Motor neuron (in vitro differentiated cells): ENCODE measurements at regions not wholly inside any gene's neighbourhood (a gene's known extent, or its start where the extent isn't known, plus 50 kb on each side); places are given as distances from the start of the nearest gene placed in this dataset.
"Not testable (repeated sequence)": the region's sequence is repeated elsewhere in the genome, so short reads cannot be mapped to it uniquely, and the experiment has no call there.

ENCODE experiments used
- ATAC-seq, 8 experiments: fragments of 200-7000 bp; cut with Tn5 transposase; replicated peaks in 6 of 8; 2 replicates each; pipeline ENCODE4 v1.8.0; 2021; ENCODE audit warnings: mild to moderate bottlenecking in 8 of 8, moderate library complexity in 8 of 8
- H3K27ac ChIP-seq, 2 donors: fragments of 250-450 bp; sonication (Bioruptor Pico); 2 replicates each; pipeline ENCODE4 v1.9.0; 2021; ENCODE audit warnings: antibody characterized with exemption in 2 of 2, mild to moderate bottlenecking in 2 of 2, moderate library complexity in 1 of 2
- H3K4me1 ChIP-seq, 2 donors: fragments of 250-450 bp; sonication (Bioruptor Pico); replicated peaks in 1 of 2; 2 replicates each; pipeline ENCODE4 v1.6.1; 2021; ENCODE audit warnings: antibody characterized with exemption in 2 of 2, mild to moderate bottlenecking in 2 of 2, moderate library complexity in 1 of 2
- H3K4me3 ChIP-seq, 5 donors: fragments of 250-450 bp; sonication (Bioruptor Pico); 2 replicates each; pipeline ENCODE4 v1.9.0; 2021; ENCODE audit warnings: antibody characterized with exemption in 5 of 5, mild to moderate bottlenecking in 5 of 5, moderate library complexity in 4 of 5
- WGBS, 10 experiments: fragments of 450-650 bp; shearing (Covaris generic); methylation state at CpG; one replicate each; pipeline ENCODE4 v1.0.0; 2022; 5-methylcytosine and 5-hydroxymethylcytosine counted together
- in situ Hi-C, 9 experiments: fragments of 400-800 bp; cut with MboI; loops; one replicate each; pipeline ENCODE4 v1.15.0; 2021; ENCODE audit warnings: low sequenced_read_pairs in 9 of 9, low pct_unique_long_range_greater_than_20kb in 2 of 9; ENCODE audit not compliant: unreplicated experiment in 9 of 9

DNA sequence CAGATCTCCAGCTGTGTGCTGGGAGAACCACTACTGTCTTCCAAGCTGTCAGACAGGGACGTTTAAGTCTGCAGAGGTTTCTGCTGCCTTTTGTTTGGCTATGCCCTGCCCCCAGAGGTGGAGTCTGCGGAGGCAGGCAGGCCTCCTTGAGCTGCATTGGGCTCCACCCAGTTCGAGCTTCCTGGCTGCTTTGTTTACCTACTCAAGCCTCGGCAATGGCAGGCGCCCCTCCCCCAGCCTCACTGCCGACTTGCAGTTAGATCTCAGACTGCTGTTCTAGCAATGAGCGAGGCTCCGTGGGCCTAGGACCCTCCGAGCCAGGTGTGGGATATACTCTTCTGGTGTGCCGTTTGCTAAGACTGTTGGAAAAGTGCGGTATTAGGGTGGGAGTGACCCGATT, 206.8 kb upstream of the FBXO33 start:
- WGBS, 10 experiments: 56% methylated on average over 3 of the region's 12 CpGs; no CpG with 5 or more reads in 9 of the 10 experiments
- H3K27ac ChIP-seq, H3K4me1 ChIP-seq, ATAC-seq, H3K4me3 ChIP-seq, in situ Hi-C loops: not testable (repeated sequence)

GRCh38 chr14:39628087-39628486, 195.9 kb upstream of the FBXO33 start:
- no peak overlapping the region for H3K4me3 ChIP-seq
- WGBS, 10 experiments: 0 to 100% (median 78%) methylated on average over 1 to 3 of the region's 3 CpGs; no CpG with 5 or more reads in 1 of the 10 experiments
- H3K27ac ChIP-seq: no peak overlapping the region
- H3K4me1 ChIP-seq: no peaks in the 10 kb centered on the region
- ATAC-seq: no peak
- in situ Hi-C loops: no loop called here

GRCh38 chr14:39626589-39627576, 194.7 kb upstream of the FBXO33 start:
- H3K4me1 ChIP-seq: no peaks in the 10 kb centered on the region
- H3K27ac ChIP-seq: no peak overlapping the region
- 0 to 100% (median 68%) methylated on average over 1 to 5 of the region's 17 CpGs; no CpG with 5 or more reads in 3 of the 10 experiments for WGBS, 10 experiments
- no peak overlapping the region for H3K4me3 ChIP-seq
- ATAC-seq: no peak
- in situ Hi-C loops: no loop called here

- Histone ChIP-seq H3K4me3 (no peak overlapping the region), H3K27ac (no peak overlapping the region), H3K4me1 (no peaks in the 10 kb centered on the region)
- in situ Hi-C loops: no loop called here
- ATAC-seq: no peak
- 13 to 100% (median 83%) methylated on average over 1 of the region's 1 CpG; no CpG with 5 or more reads in 3 of the 10 experiments for WGBS, 10 experiments
Measured at GRCh38 chr14:39621678-39622077, 189.4 kb upstream of the FBXO33 start.

GRCh38 chr14:39621223-39621622, 189.0 kb upstream of the FBXO33 start:
- no peaks in the 10 kb centered on the region for H3K4me1 ChIP-seq
- H3K27ac ChIP-seq: no peak overlapping the region
- in situ Hi-C loops: no loop called here
- no peak for ATAC-seq
- WGBS, 10 experiments: 0 to 88% (median 71%) methylated on average over 1 to 2 of the region's 2 CpGs; no CpG with 5 or more reads in 1 of the 10 experiments
- H3K4me3 ChIP-seq: no peak overlapping the region

DNA sequence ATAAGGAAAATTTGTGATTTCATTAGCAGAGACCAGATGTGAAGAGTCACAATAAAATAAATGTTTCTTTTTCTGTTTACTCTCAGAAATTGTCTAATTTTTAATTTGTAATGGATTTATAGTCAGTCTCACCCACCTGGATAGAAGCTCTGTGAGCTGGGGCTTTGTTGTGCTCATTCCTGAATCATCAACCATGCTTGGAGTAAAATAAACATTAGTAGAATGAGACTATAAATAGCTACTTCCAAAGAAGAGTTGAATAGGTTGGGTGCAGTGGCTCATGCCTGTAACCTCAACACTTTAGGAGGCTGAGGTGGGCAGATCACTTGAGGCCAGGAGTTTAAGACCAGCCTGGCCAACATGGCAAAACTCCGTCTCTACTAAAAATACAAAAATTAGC, 185.3 kb upstream of the FBXO33 start:
- in situ Hi-C loops: no loop called here
- no peak overlapping the region for H3K4me3 ChIP-seq
- no peak overlapping the region for H3K27ac ChIP-seq
- ATAC-seq: no peak
- WGBS, 10 experiments: 20 to 67% (median 59%) methylated on average over 1 of the region's 1 CpG; no CpG with 5 or more reads in 6 of the 10 experiments
- H3K4me1 ChIP-seq: no peaks in the 10 kb centered on the region

DNA sequence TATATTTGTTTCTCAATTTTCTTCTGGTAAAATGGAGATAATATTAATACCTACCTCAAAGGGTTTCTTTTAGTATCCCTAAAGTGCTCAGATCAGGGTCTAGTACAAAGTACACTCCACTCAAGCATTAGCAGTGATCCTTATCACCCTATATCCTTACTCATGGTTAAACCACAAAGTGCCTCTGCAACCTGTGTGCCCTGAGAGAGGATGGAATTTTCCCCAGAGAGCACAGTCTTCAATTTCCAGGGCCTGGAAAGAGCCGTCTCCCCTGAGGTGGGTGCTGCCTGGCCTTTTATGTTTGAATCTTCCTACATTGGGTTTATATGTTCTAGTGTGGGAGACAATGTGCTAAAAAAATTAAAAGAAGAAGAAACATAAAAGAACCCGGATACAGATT, 183.1 kb upstream of the FBXO33 start:
- Histone ChIP-seq H3K4me1 (no peaks in the 10 kb centered on the region), H3K4me3 (no peak overlapping the region), H3K27ac (no peak overlapping the region)
- in situ Hi-C loops: no loop called here
- no peak for ATAC-seq
- 20 to 100% (median 87%) methylated on average over 1 to 2 of the region's 2 CpGs; no CpG with 5 or more reads in 2 of the 10 experiments for WGBS, 10 experiments

- Histone ChIP-seq H3K27ac (no peak overlapping the region), H3K4me3 (no peak overlapping the region), H3K4me1 (no peaks in the 10 kb centered on the region)
- in situ Hi-C loops: no loop called here
- 0 to 100% (median 75%) methylated on average over 1 to 3 of the region's 3 CpGs; no CpG with 5 or more reads in 1 of the 10 experiments for WGBS, 10 experiments
- ATAC-seq: no peak
Measured at GRCh38 chr14:39614297-39614923, 182.2 kb upstream of the FBXO33 start.

GRCh38 chr14:39609119-39609518, 176.9 kb upstream of the FBXO33 start:
- Histone ChIP-seq H3K4me1 (peaks cover 0 to 2% of the 10 kb centered on the region in 2 donors), H3K27ac (no peak overlapping the region), H3K4me3 (no peak overlapping the region)
- in situ Hi-C loops: no loop called here
- ATAC-seq: peak in 3 of 8 experiments; percentile 44 to 63 (median 53)

DNA sequence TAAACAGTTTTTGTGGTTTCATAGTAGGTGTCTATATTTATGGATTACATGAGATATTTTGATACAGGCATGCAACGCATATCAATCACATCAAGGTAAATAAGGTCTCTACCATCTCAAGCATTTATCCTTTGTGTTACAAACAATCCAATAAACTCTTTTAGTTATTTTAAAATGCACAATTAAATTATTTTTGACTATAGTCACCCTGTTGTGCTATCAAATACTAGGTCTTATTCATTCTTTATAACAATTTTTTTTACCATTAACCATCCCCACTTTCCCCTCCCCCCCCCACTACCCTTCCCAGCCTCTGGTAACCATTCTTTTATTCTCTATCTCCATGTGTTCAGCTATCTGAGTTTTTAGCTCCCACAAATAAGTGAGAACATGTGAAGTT, 175.7 kb upstream of the FBXO33 start:
- Histone ChIP-seq H3K27ac (no peak overlapping the region), H3K4me3 (no peak overlapping the region), H3K4me1 (peaks cover 0 to 2% of the 10 kb centered on the region in 2 donors)
- 50 to 100% (median 63%) methylated on average over 1 of the region's 1 CpG; no CpG with 5 or more reads in 3 of the 10 experiments for WGBS, 10 experiments
- ATAC-seq: no peak
- in situ Hi-C loops: no loop called here

- Histone ChIP-seq H3K27ac (no peak overlapping the region), H3K4me3 (no peak overlapping the region), H3K4me1 (peaks cover 0 to 2% of the 10 kb centered on the region in 2 donors)
- ATAC-seq: no peak
- in situ Hi-C loops: no loop called here
- WGBS, 10 experiments: 0 to 100% (median 86%) methylated on average over 1 of the region's 1 CpG; no CpG with 5 or more reads in 5 of the 10 experiments
Measured at GRCh38 chr14:39603942-39604341, 171.7 kb upstream of the FBXO33 start.

DNA sequence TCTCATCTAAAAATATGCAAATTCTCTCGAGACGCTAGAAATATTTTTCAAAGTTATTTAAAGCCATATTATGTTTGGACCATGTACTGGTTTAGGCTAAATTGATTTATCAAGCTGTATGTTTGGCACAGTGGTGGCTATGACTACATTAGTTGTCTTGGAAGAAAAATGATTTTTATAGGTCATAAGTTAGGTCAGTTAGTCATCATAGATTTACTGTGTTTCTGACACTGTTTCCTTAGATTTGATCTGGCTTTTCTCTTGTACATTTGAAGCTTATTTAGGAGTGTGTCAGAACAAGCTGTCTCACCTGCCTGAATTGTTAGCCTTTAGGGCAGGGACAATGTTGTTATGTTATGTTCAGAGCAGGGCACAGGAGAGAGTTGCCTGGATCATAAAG, 161.1 kb upstream of the FBXO33 start:
- 31 to 96% (median 88%) methylated on average over 2 of the region's 2 CpGs; no CpG with 5 or more reads in 1 of the 10 experiments for WGBS, 10 experiments
- ATAC-seq: peak in 1 of 8 experiments; percentile 38
- Histone ChIP-seq H3K4me1 (no peaks in the 10 kb centered on the region), H3K4me3 (no peak overlapping the region), H3K27ac (no peak overlapping the region)
- in situ Hi-C loops: no loop called here

- Histone ChIP-seq H3K27ac (no peak overlapping the region), H3K4me1 (no peaks in the 10 kb centered on the region), H3K4me3 (no peak overlapping the region)
- ATAC-seq: no peak
- 0 to 70% (median 48%) methylated on average over 1 to 2 of the region's 2 CpGs; no CpG with 5 or more reads in 5 of the 10 experiments for WGBS, 10 experiments
- in situ Hi-C loops: no loop called here
Measured at GRCh38 chr14:39592116-39592789, 160.0 kb upstream of the FBXO33 start.
